HG03139 (cell line): ENCODE measurements at regions not wholly inside any gene's neighbourhood (a gene's known extent, or its start where the extent isn't known, plus 50 kb on each side); places are given as distances from the start of the nearest gene placed in this dataset.

ENCODE experiments used
- ATAC-seq: cut with Tn5 transposase; IDR thresholded peaks from one replicate; pipeline ENCODE4 v1.9.1; 2021; ENCODE audit not compliant: unreplicated experiment

GRCh38 chr18:41268271-41268670 is 686.8 kb upstream of the PIK3C3 start:
- no peak for ATAC-seq

- ATAC-seq = no peak
Observed at GRCh38 chr18:41266616-41267015, 688.4 kb upstream of the PIK3C3 start.

- ATAC-seq = no peak
Observed at GRCh38 chr18:41266204-41266603, 688.8 kb upstream of the PIK3C3 start.

- no peak for ATAC-seq
Observed at GRCh38 chr18:41265047-41265446, 690.0 kb upstream of the PIK3C3 start.

- ATAC-seq = no peak
Observed at GRCh38 chr18:41263956-41264355, 691.1 kb upstream of the PIK3C3 start.

GRCh38 chr18:41262688-41263087 is 692.3 kb upstream of the PIK3C3 start:
- no peak for ATAC-seq

- ATAC-seq = no peak
Observed at GRCh38 chr18:41244591-41245037, 710.4 kb upstream of the PIK3C3 start.

- ATAC-seq = no peak
Observed at GRCh38 chr18:41237317-41237716, 717.7 kb upstream of the PIK3C3 start.

- ATAC-seq = no peak
Observed at GRCh38 chr18:41231681-41232080, 723.4 kb upstream of the PIK3C3 start.

GRCh38 chr18:41227993-41228392 is 727.0 kb upstream of the PIK3C3 start:
- no peak for ATAC-seq

- no peak for ATAC-seq
Observed at GRCh38 chr18:41226911-41227310, 728.1 kb upstream of the PIK3C3 start.

GRCh38 chr18:41226186-41226585 is 728.8 kb upstream of the PIK3C3 start:
- ATAC-seq = no peak

GRCh38 chr18:41216341-41217003 is 738.6 kb upstream of the PIK3C3 start:
- no peak for ATAC-seq

- ATAC-seq = no peak
Observed at GRCh38 chr18:41207706-41208105, 747.3 kb upstream of the PIK3C3 start.

- no peak for ATAC-seq
Observed at GRCh38 chr18:41206341-41206830, 748.6 kb upstream of the PIK3C3 start.

- ATAC-seq = no peak
Observed at GRCh38 chr18:41199212-41199611, 755.8 kb upstream of the PIK3C3 start.

GRCh38 chr18:41197967-41198366 is 757.1 kb upstream of the PIK3C3 start:
- ATAC-seq = no peak

GRCh38 chr18:41170346-41170745 is 784.7 kb upstream of the PIK3C3 start:
- no peak for ATAC-seq

- no peak for ATAC-seq
Observed at GRCh38 chr18:41165625-41166024, 789.4 kb upstream of the PIK3C3 start.

- no peak for ATAC-seq
Observed at GRCh38 chr18:41162781-41163180, 792.3 kb upstream of the PIK3C3 start.

- no peak for ATAC-seq
Observed at GRCh38 chr18:41162191-41162590, 792.8 kb upstream of the PIK3C3 start.

- ATAC-seq = no peak
Observed at GRCh38 chr18:41155910-41156851, 798.9 kb upstream of the PIK3C3 start.
